ENCODE measurements at regions not wholly inside any gene's neighbourhood (a gene's known extent, or its start where the extent isn't known, plus 50 kb on each side); places are given as distances from the start of the nearest gene placed in this dataset.

DNA sequence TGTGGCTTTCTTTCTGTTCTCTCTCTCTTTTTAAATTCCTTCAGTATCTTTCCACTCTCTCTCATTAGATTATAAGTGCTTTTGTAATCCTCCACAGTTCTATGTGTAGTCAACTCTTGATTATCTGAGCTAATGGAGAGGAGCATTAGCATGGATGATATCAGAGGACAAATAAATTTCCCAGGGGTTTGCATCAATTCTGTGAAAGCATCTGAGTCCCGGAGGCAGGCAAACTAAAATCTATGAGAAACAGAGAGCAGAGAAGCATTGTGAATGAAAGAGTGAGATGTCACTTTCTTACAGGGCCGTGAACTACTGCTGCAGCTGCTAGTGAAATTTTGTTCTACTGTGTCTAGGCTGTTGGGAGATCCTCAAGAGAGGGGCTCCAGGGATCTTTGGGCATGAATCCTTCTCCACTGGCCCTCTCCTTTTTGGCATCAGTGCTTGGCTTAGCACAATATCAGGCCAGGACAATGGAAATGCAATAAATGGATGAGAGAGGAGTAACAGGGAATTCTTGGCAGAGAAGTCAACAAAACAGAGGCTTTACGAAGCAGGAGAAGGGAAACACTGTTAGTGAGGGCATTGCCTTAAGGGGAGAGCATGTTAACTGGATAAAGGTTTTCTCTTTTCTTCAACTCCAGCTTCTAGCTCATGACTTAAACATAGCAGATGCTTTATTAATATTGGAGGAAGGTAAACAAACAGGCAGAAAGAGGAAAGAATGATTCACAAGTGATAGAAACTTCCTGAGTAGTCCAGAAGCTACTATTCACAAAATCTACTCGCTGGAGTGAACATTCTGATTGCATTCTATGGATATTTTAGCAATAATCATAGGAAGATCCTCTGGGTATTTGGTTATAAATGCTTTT is 847.0 kb upstream of the MAP3K7 start:
- no peak for DNase-seq

DNA sequence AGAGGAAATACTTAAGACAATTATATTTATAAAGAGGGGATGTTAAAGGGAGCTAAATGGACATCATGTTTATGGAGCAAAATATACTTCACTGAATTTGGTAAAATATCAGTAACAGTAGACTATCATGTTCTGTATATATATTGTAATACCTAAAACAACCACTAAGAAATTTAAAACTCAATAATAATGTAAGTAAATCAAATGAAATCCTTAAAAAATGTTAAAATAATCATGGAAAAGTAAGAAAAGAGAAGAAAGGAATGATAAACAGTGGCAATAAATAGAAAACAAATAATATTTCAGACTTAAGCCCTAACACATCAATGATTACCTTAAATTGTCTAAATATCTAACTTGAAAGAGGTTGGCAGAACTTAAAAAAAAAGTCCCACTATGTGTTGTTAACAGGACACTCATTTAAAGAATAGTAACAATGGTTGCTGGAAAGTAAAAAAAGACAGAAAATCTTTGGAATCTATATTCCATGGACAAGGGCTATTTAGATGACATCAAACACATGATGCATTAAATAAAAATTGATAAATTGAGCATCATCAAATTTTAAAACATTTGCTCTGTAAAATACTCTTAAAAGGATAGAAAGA is 842.2 kb upstream of the MAP3K7 start:
- DNase-seq, result no peak

DNA sequence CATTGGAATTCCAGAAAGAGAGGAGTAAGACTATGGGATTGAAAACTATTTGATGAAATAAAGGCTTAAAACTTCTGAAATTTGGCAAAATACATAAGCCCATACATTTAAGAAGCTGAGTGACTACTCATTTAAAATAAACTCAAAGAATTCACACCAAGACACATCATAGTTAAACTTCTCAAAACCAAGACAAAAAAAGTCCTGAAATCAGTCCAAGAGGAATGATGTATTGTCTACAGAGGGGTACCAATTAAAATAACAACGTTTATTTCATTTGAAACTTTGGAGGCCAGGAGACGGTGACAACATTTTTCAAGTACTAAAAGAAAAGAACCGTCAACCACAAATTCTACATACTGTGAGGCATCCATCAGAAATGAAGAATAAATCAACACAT is 841.4 kb upstream of the MAP3K7 start:
- DNase-seq, result no peak

DNA sequence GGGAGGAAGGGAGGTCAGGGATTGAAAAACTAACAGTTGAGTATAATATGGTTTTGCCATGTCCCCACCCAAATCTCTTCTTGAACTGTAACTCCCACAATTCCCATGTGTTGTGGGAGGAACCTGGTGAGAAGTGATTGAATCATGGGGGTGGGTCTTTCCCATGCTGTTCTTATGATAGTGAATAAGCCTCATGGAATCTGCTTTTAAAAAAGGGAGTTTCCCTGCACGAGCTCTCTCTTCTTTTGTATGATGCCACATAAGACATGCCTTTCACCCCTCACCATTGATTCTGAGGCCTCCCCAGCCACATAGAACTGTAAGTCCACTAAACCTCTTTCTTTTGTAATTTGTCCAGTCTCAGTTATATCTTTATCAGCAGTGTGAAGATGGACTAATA is 833.4 kb upstream of the MAP3K7 start:
- DNase-seq, result no peak

DNA sequence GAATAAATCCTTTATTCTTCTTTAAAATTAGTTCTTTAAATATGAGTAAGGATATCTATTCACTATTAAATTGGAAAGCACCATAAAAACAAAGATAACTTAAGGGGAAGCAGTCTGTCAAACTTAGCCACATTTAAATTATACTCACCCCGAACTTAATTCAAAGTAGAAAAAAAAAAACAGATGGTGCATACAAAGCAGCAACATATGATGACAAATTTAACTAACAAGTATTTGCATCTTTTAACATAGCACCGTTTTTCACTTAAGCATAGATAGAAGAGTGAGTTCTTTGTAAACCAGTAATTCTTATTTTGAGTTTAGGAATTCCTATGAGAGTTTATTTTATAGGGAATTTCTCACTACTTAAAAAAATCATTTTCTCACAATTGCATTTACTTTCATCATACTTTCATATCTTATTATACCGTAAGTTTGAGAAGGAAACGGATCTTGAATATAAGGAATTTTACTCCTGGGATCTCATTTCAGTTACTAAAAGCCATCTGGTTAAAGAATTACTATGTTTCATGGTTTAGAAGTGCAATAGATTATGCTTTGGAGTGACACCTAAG is 828.2 kb upstream of the MAP3K7 start:
- DNase-seq, result no peak

DNA sequence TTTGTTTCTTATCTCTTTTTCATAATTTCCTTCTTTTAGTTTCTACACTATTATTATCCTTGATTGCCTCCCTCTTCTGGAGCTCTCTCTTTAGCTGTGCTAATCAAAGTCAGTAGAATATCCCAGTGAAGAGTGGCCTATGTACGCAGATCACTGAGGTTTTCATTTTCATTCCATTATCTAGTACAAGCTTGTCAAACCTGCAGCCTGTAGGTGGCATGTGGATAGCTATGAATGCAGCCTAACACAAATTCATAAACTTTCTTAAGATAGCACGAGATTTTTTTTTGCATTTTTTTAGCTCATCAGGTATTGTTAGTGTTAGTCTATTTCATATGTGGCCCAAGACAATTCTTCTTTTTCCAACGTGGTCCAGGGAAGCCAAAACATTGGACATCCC is 825.7 kb upstream of the MAP3K7 start:
- no peak for DNase-seq

DNA sequence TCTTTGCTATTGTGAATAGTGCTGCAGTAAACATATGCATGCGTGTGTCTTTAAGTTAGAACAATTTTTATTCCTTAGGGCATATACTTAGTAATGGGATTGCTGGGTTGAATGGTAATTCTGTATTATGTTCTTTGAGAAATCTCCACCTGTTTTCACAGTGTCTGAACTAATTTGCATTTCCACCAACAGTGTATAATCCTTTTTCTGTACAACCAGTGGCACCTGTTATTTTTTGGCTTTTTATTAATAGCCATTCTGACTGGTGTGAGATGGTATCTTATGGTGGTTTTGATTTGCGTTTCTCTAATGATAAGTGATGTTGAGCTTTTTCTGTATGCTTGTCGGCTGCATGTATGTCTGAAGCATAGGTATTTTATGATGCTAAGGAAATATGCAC is 820.8 kb upstream of the MAP3K7 start:
- DNase-seq, result no peak

DNA sequence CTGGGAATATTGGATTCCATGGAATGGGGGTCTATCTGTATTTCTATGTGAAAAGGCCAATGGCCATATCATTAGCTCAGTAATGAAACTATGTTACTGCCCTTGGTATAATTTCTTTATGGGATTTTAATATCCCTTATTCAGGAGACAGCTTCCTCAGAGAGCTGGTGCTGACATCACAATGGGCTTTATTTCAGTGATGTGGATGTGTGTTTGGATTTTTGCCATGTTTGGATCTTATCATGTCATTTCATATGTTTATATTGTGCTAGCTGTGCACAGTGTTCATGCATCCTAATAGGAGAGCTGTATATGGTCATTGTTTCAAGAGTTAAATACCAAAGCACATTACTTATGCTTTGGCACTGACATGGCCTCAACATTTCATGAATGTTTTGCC is 806.1 kb upstream of the MAP3K7 start:
- no peak for DNase-seq

DNA sequence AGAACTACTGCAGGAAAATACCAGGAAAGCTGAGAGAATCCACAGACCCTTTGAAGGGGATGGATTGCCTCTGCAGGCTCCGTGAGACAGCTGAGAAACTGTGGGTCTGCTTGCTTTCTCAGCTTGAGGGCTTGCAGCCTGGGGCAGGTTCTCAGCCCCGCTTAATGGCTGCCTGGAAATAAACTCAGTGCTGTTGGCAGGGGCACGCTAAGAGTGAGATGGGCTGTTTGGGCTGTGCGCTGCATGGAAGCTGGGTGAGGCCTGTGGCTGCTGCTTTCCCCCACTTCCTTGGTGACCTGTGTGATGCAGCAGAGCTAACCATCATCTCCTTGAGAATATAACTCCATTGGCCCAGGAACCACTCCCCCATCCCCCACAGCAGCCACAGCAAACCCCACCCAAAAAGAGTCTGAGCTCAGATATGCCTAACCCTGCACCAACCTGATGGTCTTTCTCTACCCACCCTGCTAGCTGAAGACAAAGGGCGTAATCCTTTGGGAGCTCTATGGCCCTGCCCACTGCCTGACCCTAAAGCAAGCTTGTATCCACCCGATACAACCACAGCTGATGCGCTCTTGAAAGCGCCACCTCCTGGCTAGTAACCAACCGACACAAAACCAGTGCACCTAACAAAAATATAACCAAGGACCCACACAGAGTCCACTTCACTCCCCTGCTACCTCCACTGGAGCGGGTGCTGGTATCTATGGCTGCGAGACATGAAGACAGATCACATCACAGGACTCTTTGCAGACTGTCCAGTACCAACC is 800.6 kb upstream of the MAP3K7 start:
- DNase-seq, result no peak

DNA sequence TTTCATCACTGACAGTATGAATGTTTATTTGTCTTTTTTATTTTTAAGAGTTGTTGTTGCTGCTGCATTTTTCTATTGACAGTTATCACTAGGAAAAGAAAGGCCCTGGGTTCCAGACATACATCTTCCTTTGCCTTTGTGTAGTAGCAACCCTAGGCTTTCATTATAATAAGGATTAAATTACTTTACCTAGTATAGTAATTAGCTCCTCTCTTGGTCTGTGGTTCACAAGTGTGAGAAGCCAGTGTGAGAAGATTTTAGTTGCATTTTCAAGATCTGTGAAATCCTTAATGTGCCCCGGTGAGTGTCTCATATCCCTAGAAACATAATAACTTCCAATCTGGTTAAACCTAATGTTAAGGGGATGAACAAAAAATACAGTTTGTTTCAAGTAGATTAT is 799.3 kb upstream of the MAP3K7 start:
- no peak for DNase-seq

DNA sequence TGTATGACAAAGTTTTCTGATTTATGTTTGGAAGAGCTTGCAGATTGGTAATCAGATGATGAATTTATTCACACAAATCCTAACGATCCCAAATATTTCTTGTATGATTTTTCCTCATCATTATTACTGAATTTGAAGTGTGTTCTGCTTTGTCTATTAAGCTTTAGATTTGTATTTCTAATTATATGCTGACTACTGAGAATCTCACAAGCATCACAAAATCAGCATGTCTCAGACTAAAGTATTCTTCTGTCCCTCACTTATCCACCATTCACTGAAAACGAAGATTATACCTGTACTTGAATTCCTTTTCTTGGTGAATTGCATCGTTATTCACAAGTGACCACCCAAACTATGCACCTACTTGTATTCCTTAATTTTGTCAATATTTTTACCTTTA is 796.3 kb upstream of the MAP3K7 start:
- DNase-seq, result no peak

DNA sequence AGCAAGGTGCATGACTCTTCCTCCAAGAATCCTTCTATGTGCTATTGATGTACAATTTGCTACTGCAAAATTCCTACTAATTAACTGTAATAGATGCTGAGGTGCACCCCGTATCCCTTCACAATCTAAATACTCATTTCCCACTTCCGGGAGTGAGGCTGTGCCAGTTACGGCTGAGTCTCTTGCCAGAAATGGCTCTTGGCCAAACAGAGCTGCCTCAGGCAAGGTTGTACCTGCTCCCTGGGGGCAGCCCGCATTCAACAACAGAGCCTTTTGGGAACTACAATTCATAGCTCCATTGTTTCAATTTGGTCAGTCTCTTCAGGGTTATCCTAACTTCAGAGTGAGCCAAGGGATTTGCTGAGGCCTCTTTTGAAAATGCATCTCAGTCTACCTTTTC is 789.8 kb upstream of the MAP3K7 start:
- DNase-seq, result peak; percentile 81

DNA sequence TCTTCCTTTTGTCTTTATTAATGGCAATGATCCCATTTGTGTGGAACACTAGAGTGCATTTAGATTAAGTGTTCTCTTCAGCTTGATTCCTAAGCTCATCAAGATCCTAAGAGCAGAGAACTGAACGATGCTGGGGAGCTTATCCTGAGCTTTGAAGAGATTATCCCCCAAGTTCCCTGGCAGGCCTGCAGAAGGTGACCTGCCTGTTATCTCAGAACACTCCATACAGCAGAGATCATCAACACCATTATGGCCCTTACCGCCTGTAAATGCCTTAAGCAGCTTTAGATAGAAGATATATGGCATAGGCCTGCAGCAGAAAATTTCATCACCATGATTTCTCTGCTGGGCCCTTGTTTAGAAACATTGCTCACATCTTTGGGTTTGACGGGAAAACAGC is 779.9 kb upstream of the MAP3K7 start:
- DNase-seq, result no peak

DNA sequence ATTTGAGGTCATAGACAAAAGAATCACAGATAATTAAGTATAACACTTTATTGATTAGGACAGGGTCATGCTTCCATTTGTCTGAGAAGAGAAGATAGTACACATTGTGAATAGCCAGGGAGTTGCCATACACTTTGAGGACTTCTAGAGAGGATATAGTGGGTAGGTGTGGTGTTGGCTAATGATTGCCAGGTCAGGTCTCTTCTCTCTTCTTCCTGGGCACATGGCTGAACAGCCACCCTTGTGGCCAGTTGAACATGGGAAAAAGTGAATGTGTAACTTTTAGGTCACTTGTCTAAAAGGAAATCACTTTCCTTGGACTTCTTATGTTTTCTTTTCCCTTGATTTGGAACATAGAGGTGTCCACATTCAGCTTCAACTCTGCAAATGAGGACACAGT is 772.1 kb upstream of the MAP3K7 start:
- no peak for DNase-seq

DNA sequence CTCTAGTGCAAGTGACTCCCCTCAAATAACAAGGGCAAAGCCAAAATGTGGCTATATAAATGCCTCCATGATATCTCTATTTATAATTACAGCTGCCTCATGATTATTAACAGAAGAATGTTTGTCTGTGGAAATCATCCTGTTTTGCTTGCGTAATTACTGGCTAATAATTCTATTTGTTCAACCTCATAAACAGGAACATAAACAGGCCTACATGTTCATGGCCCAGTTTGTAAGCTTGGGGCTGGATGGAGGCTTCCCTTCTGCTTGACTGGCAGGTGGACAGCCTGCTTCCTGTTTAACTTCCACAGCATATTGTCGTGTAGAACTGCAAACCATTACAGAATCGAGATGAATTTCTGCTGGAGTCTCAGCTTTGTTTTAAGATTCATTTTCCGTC is 766.0 kb upstream of the MAP3K7 start:
- DNase-seq, result no peak

DNA sequence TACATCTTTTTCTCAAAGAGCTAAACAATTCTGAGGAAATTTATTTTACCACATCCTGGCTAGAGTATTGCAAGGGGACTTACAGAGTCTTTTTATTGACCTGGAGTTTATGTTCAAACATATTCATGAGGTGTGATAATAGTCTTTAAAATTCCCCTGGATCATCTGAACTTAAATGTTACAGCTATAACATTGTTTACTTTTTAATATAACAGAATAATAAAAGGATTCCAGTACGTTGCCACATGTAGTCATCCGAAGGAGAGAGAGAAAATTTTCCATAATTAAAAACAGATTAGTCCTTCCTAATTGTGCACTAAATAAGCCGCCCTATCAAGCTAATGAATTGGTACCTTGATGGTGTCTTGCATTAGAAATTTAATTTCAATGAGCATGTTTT is 765.4 kb upstream of the MAP3K7 start:
- DNase-seq, result no peak

DNA sequence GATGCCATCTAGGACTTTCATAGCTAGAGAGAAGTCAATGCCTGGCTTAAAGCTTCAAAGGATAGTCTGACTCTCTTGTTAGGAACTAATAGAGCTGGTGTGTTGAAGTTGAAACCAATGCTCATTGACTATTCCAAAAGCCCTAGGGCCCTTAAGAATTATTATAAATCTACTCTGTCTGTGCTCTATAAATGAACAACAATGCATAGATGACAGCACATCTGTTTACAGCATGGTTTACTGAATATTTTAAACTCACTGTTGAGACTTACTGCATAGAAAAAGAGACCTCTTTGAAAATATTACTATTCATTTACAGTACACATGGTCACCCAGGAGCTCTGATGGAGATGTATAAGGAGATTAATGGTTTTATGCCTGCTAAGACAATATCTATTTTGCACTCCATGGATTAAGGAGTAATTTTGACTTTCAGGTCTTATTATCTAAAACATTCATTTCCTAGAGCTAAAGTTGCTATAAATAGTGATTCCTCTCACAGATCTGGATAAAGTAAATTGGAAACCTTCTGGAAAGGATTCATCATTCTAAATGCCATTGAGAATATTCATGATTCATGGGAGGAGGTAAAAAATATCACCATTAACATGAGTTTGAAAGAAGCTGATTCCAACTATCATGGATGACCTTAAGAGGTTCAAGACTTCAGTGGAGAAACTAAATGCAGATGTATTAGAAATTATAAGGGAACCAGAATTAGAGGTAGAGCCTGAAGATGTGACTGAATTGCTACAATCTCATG is 763.5 kb upstream of the MAP3K7 start:
- DNase-seq, result no peak

DNA sequence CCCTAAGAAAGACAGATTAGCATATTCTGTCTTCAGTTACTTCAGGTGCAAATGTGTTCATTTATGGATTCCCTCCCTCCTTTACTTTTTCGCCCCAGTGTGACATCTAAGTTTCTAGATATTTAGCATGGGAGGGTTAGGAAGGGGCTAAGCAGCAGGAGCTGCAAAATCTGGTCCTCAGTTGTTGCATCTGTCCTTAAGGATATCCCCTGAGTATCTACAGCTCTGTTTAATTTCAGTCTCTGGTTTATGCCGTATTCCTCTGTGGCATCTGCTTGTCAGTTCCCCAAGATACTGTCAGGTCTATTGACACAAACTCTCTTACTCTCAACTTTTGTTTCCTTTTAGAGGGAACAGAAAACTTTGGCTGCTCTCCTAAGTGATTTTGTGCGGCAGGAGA is 754.6 kb upstream of the MAP3K7 start:
- no peak for DNase-seq

DNA sequence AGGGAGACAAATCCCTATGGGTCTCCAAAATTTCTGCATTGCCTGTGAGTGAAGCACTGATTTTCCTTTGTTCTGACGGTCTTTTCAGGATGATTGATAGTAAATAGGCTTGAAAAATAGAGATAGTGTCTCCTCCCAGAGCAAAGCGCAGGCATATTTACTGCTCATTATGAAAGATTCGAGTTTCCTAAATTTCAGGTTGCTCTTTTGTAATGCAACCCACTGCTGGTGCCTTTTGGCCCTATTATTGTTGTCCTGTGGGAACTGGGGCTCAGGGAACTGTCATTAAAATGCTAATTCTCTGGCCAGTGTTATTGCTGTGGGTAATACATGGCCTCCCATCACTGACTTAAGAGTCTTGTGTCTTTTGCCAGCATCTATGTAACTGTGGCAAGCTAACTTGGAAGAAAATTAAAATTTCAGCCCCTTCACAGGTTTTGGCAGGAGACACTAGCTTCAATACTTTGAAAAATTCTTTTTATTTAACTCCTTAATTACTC is 754.1 kb upstream of the MAP3K7 start:
- DNase-seq, result no peak

DNA sequence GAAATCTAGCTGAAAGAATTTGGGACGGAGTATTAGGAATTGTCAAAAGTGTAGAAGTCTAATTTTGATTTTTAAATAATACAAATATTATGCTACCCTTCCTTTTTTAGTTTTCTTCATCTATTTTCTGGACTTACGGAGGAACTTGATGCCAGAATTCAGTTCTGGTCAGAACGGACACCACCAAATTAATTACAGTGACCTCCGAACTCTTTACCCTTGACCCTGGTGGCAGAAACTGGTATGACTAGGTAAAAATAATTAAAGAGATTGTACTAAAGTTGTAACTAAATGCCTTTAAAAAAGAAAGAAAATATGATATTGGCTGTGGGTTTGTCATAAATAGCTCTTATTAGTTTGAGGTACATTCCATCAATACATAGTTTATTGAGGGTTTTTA is 751.1 kb upstream of the MAP3K7 start:
- DNase-seq, result no peak

DNA sequence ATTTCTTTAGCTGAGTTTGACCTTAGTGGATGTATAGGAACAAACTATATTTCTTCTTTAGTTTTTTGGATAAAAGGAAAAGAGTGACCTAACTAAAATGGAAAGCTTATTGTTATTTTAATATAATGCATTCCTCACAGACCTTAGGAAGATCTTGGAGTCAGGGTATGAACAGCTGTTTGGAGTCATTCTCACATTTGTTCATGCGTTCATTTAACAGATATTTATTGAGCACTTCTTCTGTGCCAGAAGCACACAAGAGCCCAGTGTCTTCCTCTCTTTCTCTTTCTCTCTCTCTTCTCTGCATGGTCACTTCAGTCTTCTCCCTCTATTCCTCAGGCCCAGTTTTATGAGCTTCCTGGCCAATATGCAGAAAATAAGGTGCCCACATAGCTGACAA is 744.0 kb upstream of the MAP3K7 start:
- DNase-seq, result no peak

DNA sequence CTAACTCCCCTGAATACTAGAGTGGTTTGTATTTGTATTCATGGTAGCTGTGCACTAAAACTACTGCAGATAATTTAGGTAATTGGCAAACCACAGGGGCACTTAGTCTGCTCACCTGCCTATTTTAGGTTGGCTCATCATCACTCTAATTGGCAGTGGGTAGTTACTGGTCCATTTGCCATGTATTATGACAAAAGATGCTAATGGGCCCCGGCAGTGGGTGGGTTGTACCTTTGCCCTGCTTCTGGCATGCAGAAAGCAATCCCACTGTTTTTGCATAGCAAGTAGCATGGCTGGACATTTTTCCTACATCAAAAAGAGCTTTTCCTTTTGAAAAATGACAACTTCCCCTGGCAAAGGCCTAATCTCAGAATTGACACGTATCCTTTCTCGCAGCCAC is 741.4 kb upstream of the MAP3K7 start:
- DNase-seq, result no peak

DNA sequence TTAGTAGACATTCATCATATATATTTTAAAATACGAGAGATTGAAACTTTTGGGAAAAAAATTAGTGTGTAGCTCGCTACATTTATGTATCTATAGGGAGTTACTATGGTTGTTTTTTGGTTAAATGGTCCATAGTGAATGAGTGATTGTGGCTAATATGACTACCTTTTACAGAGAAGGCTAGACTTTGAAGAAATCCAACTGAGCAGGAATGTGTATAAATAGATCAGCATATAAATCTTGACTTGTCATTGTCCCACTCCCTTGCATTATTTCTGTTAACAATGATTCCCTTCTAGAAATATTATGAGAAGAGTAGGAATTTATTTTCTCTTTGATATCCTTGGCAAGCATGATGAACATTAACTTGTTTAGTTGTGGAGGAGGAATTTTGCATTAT is 737.8 kb upstream of the MAP3K7 start:
- DNase-seq, result no peak
